Epithelial cell of prostate (primary cell): ENCODE measurements at regions not wholly inside any gene's neighbourhood (a gene's known extent, or its start where the extent isn't known, plus 50 kb on each side); places are given as distances from the start of the nearest gene placed in this dataset.
"Not testable (repeated sequence)": the region's sequence is repeated elsewhere in the genome, so short reads cannot be mapped to it uniquely, and the experiment has no call there.

Experiments used
- DNase-seq: peaks from one replicate; pipeline ENCODE4 v3.0.0-alpha.2; 2011; ENCODE audit warnings: low read depth, low spot score
- H3K27ac ChIP-seq: fragments of 450-650 bp; 2 replicates; pipeline ENCODE4 v1.5.1; 2017; ENCODE audit warnings: mild to moderate bottlenecking

- peak overlapping the region; percentile 62 for H3K27ac ChIP-seq
- DNase-seq: no peak
These were observed 484.6 kb downstream of the KIF2B start for GRCh38 chr17:54307351-54307750.

- no peak for DNase-seq
- H3K27ac ChIP-seq: no peak overlapping the region
These were observed 502.1 kb downstream of the KIF2B start for GRCh38 chr17:54324813-54325212.

GRCh38 chr17:54339731-54340130 is 517.0 kb downstream of the KIF2B start:
- no peak for DNase-seq
- no peak overlapping the region for H3K27ac ChIP-seq

- DNase-seq: no peak
- no peak overlapping the region for H3K27ac ChIP-seq
These were observed 524.8 kb downstream of the KIF2B start for GRCh38 chr17:54347495-54347894.

GRCh38 chr17:54348234-54348633 is 525.5 kb downstream of the KIF2B start:
- no peak for DNase-seq
- H3K27ac ChIP-seq: no peak overlapping the region

- no peak for DNase-seq
- H3K27ac ChIP-seq: no peak overlapping the region
These were observed 531.2 kb downstream of the KIF2B start for GRCh38 chr17:54353789-54354525.

GRCh38 chr17:54361073-54361472 is 538.3 kb downstream of the KIF2B start:
- DNase-seq, H3K27ac ChIP-seq: not testable (repeated sequence)

GRCh38 chr17:54368906-54369305 is 531.7 kb upstream of the TOM1L1 start:
- no peak overlapping the region for H3K27ac ChIP-seq
- no peak for DNase-seq

GRCh38 chr17:54372069-54372749 is 528.4 kb upstream of the TOM1L1 start:
- no peak for DNase-seq
- no peak overlapping the region for H3K27ac ChIP-seq

- no peak overlapping the region for H3K27ac ChIP-seq
- no peak for DNase-seq
These were observed 526.7 kb upstream of the TOM1L1 start for GRCh38 chr17:54373970-54374369.

- DNase-seq, H3K27ac ChIP-seq: not testable (repeated sequence)
These were observed 524.2 kb upstream of the TOM1L1 start for GRCh38 chr17:54376409-54376808.

GRCh38 chr17:54381482-54381881 is 519.2 kb upstream of the TOM1L1 start:
- H3K27ac ChIP-seq: no peak overlapping the region
- no peak for DNase-seq

GRCh38 chr17:54404259-54404658 is 496.4 kb upstream of the TOM1L1 start:
- no peak for DNase-seq
- H3K27ac ChIP-seq: no peak overlapping the region

GRCh38 chr17:54405826-54406225 is 494.8 kb upstream of the TOM1L1 start:
- H3K27ac ChIP-seq: no peak overlapping the region
- no peak for DNase-seq

- peak; percentile 37 for DNase-seq
- no peak overlapping the region for H3K27ac ChIP-seq
These were observed 491.9 kb upstream of the TOM1L1 start for GRCh38 chr17:54408731-54409130.

- DNase-seq: no peak
- peak overlapping the region; percentile 21 for H3K27ac ChIP-seq
These were observed 482.2 kb upstream of the TOM1L1 start for GRCh38 chr17:54418467-54418866.

GRCh38 chr17:54425671-54426070 is 475.0 kb upstream of the TOM1L1 start:
- no peak for DNase-seq
- no peak overlapping the region for H3K27ac ChIP-seq

GRCh38 chr17:54426296-54426886 is 474.3 kb upstream of the TOM1L1 start:
- DNase-seq: no peak
- H3K27ac ChIP-seq: no peak overlapping the region

- DNase-seq: no peak
These were observed 464.7 kb upstream of the TOM1L1 start for GRCh38 chr17:54435966-54436365.

GRCh38 chr17:54439816-54440215 is 460.8 kb upstream of the TOM1L1 start:
- H3K27ac ChIP-seq: no peak overlapping the region
- no peak for DNase-seq

More at GRCh38 chr17:54435966-54436365, 464.7 kb upstream of the TOM1L1 start:
- no peak overlapping the region for H3K27ac ChIP-seq

- no peak overlapping the region for H3K27ac ChIP-seq
- no peak for DNase-seq
These were observed 449.6 kb upstream of the TOM1L1 start for GRCh38 chr17:54451051-54451450.
